Parathyroid adenoma (tissue), 2 donors: ENCODE measurements at regions not wholly inside any gene's neighbourhood (a gene's known extent, or its start where the extent isn't known, plus 50 kb on each side); places are given as distances from the start of the nearest gene placed in this dataset.

Experiments used
- H2AFZ ChIP-seq: fragments of 300-600 bp; sonication (generic); one replicate; pipeline ENCODE4 v1.7.0; 2017; ENCODE audit warnings: antibody characterized with exemption, mild to moderate bottlenecking
- H3K27ac ChIP-seq: fragments of 300-600 bp; sonication (generic); one replicate; pipeline ENCODE4 v1.7.0; 2017
- H3K27me3 ChIP-seq: fragments of 300-600 bp; sonication (generic); one replicate; pipeline ENCODE4 v1.7.0; 2017; ENCODE audit warnings: low read length; ENCODE audit not compliant: control insufficient read depth, insufficient read depth
- H3K36me3 ChIP-seq: fragments of 300-600 bp; sonication (generic); one replicate; pipeline ENCODE4 v1.7.0; 2017; ENCODE audit warnings: low read length; ENCODE audit not compliant: control insufficient read depth, insufficient read depth
- H3K4me1 ChIP-seq: fragments of 300-600 bp; sonication (generic); one replicate; pipeline ENCODE4 v1.7.0; 2017; ENCODE audit warnings: control low read depth
- H3K4me2 ChIP-seq: fragments of 300-600 bp; sonication (generic); one replicate; pipeline ENCODE4 v1.7.0; 2017; ENCODE audit warnings: low read length
- H3K4me3 ChIP-seq: fragments of 300-600 bp; sonication (generic); one replicate; pipeline ENCODE4 v1.7.0; 2017; ENCODE audit warnings: low read depth, low read length
- H3K79me2 ChIP-seq: fragments of 300-600 bp; sonication (generic); one replicate; pipeline ENCODE4 v1.7.0; 2017; ENCODE audit warnings: control low read depth
- H3K9ac ChIP-seq: fragments of 300-600 bp; sonication (generic); one replicate; pipeline ENCODE4 v1.7.0; 2017; ENCODE audit warnings: mild to moderate bottlenecking
- H3K9me3 ChIP-seq: fragments of 300-600 bp; sonication (generic); one replicate; pipeline ENCODE4 v1.7.0; 2017; ENCODE audit warnings: low read length; ENCODE audit not compliant: control insufficient read depth
- TF ChIP-seq, protein P1 (sequence below): fragments of 300-600 bp; sonication (generic); IDR thresholded peaks from one replicate; pipeline ENCODE4 v1.7.0; 2017; ENCODE audit warnings: antibody characterized with exemption, mild to moderate bottlenecking
- donor health status: primary hyperparathyroidism.

DNA sequence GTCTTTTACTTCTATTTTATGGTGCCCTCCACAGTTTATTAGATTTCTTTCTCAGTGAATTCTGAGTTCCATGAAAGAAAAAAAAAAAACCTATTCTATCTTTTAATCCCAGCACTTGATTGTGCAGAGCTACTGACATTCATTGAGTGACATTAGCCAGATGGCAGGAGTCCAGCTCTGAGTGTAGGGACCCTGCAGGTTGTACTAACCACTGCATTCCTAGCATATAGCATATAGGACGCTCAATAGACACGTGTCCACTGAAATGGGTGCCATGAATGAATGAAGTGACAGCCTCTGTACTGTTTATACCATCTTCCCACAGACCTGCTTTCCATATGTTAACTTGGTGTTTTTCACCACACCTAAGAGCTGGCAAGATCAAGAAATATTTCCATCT is 206.3 kb downstream of the RAP2A start:
- H3K79me2 ChIP-seq: no peaks in the 10 kb centered on the region
- H3K4me1 ChIP-seq: no peaks in the 10 kb centered on the region
- H3K36me3 ChIP-seq: no peaks in the 10 kb centered on the region
- H3K9ac ChIP-seq: no peak overlapping the region
- H3K27ac ChIP-seq: no peak overlapping the region
- H3K4me2 ChIP-seq: no peak overlapping the region
- no peaks in the 10 kb centered on the region for H3K27me3 ChIP-seq
- H3K4me3 ChIP-seq: no peak overlapping the region
- H2AFZ ChIP-seq: no peak overlapping the region
- no peaks in the 10 kb centered on the region for H3K9me3 ChIP-seq
- TF ChIP-seq, protein P1, sequence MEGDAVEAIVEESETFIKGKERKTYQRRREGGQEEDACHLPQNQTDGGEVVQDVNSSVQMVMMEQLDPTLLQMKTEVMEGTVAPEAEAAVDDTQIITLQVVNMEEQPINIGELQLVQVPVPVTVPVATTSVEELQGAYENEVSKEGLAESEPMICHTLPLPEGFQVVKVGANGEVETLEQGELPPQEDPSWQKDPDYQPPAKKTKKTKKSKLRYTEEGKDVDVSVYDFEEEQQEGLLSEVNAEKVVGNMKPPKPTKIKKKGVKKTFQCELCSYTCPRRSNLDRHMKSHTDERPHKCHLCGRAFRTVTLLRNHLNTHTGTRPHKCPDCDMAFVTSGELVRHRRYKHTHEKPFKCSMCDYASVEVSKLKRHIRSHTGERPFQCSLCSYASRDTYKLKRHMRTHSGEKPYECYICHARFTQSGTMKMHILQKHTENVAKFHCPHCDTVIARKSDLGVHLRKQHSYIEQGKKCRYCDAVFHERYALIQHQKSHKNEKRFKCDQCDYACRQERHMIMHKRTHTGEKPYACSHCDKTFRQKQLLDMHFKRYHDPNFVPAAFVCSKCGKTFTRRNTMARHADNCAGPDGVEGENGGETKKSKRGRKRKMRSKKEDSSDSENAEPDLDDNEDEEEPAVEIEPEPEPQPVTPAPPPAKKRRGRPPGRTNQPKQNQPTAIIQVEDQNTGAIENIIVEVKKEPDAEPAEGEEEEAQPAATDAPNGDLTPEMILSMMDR: no peak

DNA sequence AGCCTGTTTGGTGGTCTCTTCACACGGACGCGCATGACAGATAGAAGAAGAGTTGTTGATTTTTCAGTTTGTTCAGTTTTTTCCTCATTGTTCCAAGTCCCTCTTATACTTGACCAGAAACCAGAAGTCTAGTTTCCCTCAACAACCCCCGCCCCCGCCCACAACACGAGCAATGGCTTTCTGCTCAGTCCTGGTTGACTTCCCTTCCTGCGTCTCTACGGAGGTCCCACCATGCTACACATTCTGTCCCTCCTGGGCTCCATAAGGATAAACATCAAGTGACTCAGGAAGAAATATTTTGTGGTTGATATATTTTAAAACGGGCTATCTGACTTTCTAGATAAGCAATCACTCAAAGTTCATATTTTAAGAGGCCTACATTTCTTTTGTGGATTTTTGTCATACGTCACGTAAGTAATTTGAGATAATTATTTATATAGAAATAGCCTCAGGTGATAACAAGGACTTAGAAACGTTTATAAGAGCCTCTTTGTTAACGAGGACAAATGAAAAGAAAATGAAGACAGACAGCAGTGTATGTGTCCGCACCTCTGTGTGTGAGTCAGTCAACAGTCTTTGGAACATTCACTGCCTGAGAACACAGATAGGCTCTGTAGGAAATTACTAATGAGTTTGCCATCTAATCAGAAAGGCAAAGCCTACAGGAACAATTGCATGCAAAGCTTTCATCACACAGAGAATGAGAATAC is 214.4 kb downstream of the RAP2A start:
- H3K4me1 ChIP-seq: no peaks in the 10 kb centered on the region
- no peak overlapping the region for H3K27ac ChIP-seq
- no peak overlapping the region for H3K9ac ChIP-seq
- H2AFZ ChIP-seq: no peak overlapping the region
- no peak overlapping the region for H3K4me2 ChIP-seq
- no peaks in the 10 kb centered on the region for H3K9me3 ChIP-seq
- no peaks in the 10 kb centered on the region for H3K36me3 ChIP-seq
- no peaks in the 10 kb centered on the region for H3K27me3 ChIP-seq
- no peaks in the 10 kb centered on the region for H3K79me2 ChIP-seq
- H3K4me3 ChIP-seq: no peak overlapping the region
- TF ChIP-seq, protein P1: no peak

DNA sequence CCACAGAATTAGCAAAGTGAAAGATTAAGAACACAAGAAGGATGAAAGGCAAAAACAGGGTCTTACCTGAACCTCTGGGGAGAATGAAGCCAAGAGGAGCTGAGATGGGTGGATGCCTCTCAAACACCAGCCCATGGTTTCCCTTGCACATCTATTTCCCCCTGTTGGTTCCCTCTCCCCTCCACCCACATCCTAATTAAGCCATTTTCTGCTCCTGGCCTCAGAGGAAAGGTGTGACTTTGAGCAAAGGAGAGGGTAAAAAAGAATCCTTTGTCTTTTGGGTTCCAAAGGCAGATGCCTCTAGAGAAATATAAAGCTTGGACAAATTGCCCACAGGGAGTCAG is 214.9 kb downstream of the RAP2A start:
- no peaks in the 10 kb centered on the region for H3K9me3 ChIP-seq
- H2AFZ ChIP-seq: no peak overlapping the region
- no peaks in the 10 kb centered on the region for H3K27me3 ChIP-seq
- H3K4me3 ChIP-seq: no peak overlapping the region
- no peaks in the 10 kb centered on the region for H3K36me3 ChIP-seq
- H3K27ac ChIP-seq: no peak overlapping the region
- no peak overlapping the region for H3K4me2 ChIP-seq
- TF ChIP-seq, protein P1: no peak
- H3K9ac ChIP-seq: no peak overlapping the region
- no peaks in the 10 kb centered on the region for H3K79me2 ChIP-seq
- no peaks in the 10 kb centered on the region for H3K4me1 ChIP-seq

- no peak overlapping the region for H3K9ac ChIP-seq
- TF ChIP-seq, protein P1: no peak
- H2AFZ ChIP-seq: no peak overlapping the region
- H3K27me3 ChIP-seq: no peaks in the 10 kb centered on the region
- no peaks in the 10 kb centered on the region for H3K9me3 ChIP-seq
- no peak overlapping the region for H3K4me3 ChIP-seq
- H3K27ac ChIP-seq: no peak overlapping the region
- H3K36me3 ChIP-seq: no peaks in the 10 kb centered on the region
- H3K4me1 ChIP-seq: no peaks in the 10 kb centered on the region
- no peaks in the 10 kb centered on the region for H3K79me2 ChIP-seq
- no peak overlapping the region for H3K4me2 ChIP-seq
These were observed 219.6 kb downstream of the RAP2A start for GRCh38 chr13:97653443-97654140.

GRCh38 chr13:97654236-97654635 is 220.3 kb downstream of the RAP2A start:
- Histone ChIP-seq H3K4me1 (no peaks in the 10 kb centered on the region), H3K27me3 (no peaks in the 10 kb centered on the region), H3K4me2 (no peak overlapping the region), H3K79me2 (no peaks in the 10 kb centered on the region), H3K4me3 (no peak overlapping the region), H3K9me3 (no peaks in the 10 kb centered on the region), H3K9ac (no peak overlapping the region), H3K27ac (no peak overlapping the region), H3K36me3 (no peaks in the 10 kb centered on the region), H2AFZ (no peak overlapping the region)
- TF ChIP-seq, protein P1: no peak
